ENCODE measurements at regions not wholly inside any gene's neighbourhood (a gene's known extent, or its start where the extent isn't known, plus 50 kb on each side); places are given as distances from the start of the nearest gene placed in this dataset.

- TF ChIP-seq POLR2A (IDR thresholded peaks at IDR 0.05; ENCODE audit: low read depth, low read length): no peak
- no peak for DNase-seq (ENCODE audit: insufficient read length, low spot score)
- FAIRE-seq: no peak
These were observed 66.7 kb upstream of the OLFM1 start for GRCh38 chr9:135020481-135021392.

GRCh38 chr9:135021393-135021789 lies 66.1 kb upstream of the OLFM1 start:
- FAIRE-seq: no peak
- no peak for TF ChIP-seq POLR2A (IDR thresholded peaks at IDR 0.05; ENCODE audit: low read depth, low read length)
- DNase-seq (ENCODE audit: insufficient read length, low spot score): no peak

- FAIRE-seq: no peak
- no peak for DNase-seq (ENCODE audit: insufficient read length, low spot score)
- no peak for TF ChIP-seq POLR2A (IDR thresholded peaks at IDR 0.05; ENCODE audit: low read depth, low read length)
These were observed 65.1 kb upstream of the OLFM1 start for GRCh38 chr9:135022191-135022870.

- TF ChIP-seq POLR2A (IDR thresholded peaks at IDR 0.05; ENCODE audit: low read depth, low read length): no peak
- FAIRE-seq (peak; percentile 88), DNase-seq (ENCODE audit: insufficient read length, low spot score) (peak; percentile 90)
These were observed 64.2 kb upstream of the OLFM1 start for GRCh38 chr9:135023088-135023785.

- FAIRE-seq (no peak), DNase-seq (ENCODE audit: insufficient read length, low spot score) (no peak)
- no peak for TF ChIP-seq POLR2A (IDR thresholded peaks at IDR 0.05; ENCODE audit: low read depth, low read length)
These were observed 63.6 kb upstream of the OLFM1 start for GRCh38 chr9:135023786-135024405.

- TF ChIP-seq POLR2A (IDR thresholded peaks at IDR 0.05; ENCODE audit: low read depth, low read length): no peak
- no peak for DNase-seq (ENCODE audit: insufficient read length, low spot score)
- no peak for FAIRE-seq
These were observed 58.0 kb upstream of the OLFM1 start for GRCh38 chr9:135029463-135029862.

- no peak for TF ChIP-seq POLR2A (IDR thresholded peaks at IDR 0.05; ENCODE audit: low read depth, low read length)
- no peak for FAIRE-seq
- DNase-seq (ENCODE audit: insufficient read length, low spot score): no peak
These were observed 57.5 kb upstream of the OLFM1 start for GRCh38 chr9:135029871-135030565.

GRCh38 chr9:135030566-135031226 lies 56.8 kb upstream of the OLFM1 start:
- TF ChIP-seq POLR2A (IDR thresholded peaks at IDR 0.05; ENCODE audit: low read depth, low read length): no peak
- DNase-seq (ENCODE audit: insufficient read length, low spot score): no peak
- FAIRE-seq: no peak

- FAIRE-seq (no peak), DNase-seq (ENCODE audit: insufficient read length, low spot score) (no peak)
- no peak for TF ChIP-seq POLR2A (IDR thresholded peaks at IDR 0.05; ENCODE audit: low read depth, low read length)
These were observed 55.2 kb upstream of the OLFM1 start for GRCh38 chr9:135032041-135032835.

GRCh38 chr9:135032868-135033460 lies 54.5 kb upstream of the OLFM1 start:
- DNase-seq (ENCODE audit: insufficient read length, low spot score) (no peak), FAIRE-seq (no peak)
- TF ChIP-seq POLR2A (IDR thresholded peaks at IDR 0.05; ENCODE audit: low read depth, low read length): no peak

- no peak for TF ChIP-seq POLR2A (IDR thresholded peaks at IDR 0.05; ENCODE audit: low read depth, low read length)
- no peak for FAIRE-seq
- no peak for DNase-seq (ENCODE audit: insufficient read length, low spot score)
These were observed 54.0 kb upstream of the OLFM1 start for GRCh38 chr9:135033487-135033886.

- FAIRE-seq (no peak), DNase-seq (ENCODE audit: insufficient read length, low spot score) (no peak)
- no peak for TF ChIP-seq POLR2A (IDR thresholded peaks at IDR 0.05; ENCODE audit: low read depth, low read length)
These were observed 53.4 kb upstream of the OLFM1 start for GRCh38 chr9:135034106-135034505.
